ENCODE measurements at regions not wholly inside any gene's neighbourhood (a gene's known extent, or its start where the extent isn't known, plus 50 kb on each side); places are given as distances from the start of the nearest gene placed in this dataset.

- TF ChIP-seq CTCF (IDR thresholded peaks at IDR 0.05) (no peak), ZFX (IDR thresholded peaks at IDR 0.05; ENCODE audit: borderline replicate concordance) (no peak)
- H3K27ac ChIP-seq = no peak overlapping the region
These were observed 607.3 kb downstream of the NCAM2 start for GRCh38 chr21:21605521-21605920.

GRCh38 chr21:21606041-21606440, 607.8 kb downstream of the NCAM2 start:
- H3K27ac ChIP-seq = no peak overlapping the region
- TF ChIP-seq ZFX (IDR thresholded peaks at IDR 0.05; ENCODE audit: borderline replicate concordance) (no peak), CTCF (IDR thresholded peaks at IDR 0.05) (no peak)

- no peak for TF ChIP-seq CTCF (IDR thresholded peaks at IDR 0.05)
- TF ChIP-seq ZFX (IDR thresholded peaks at IDR 0.05; ENCODE audit: borderline replicate concordance) = no peak
- no peak overlapping the region for H3K27ac ChIP-seq
These were observed 614.3 kb downstream of the NCAM2 start for GRCh38 chr21:21612466-21612865.

GRCh38 chr21:21614966-21615365, 616.8 kb downstream of the NCAM2 start:
- TF ChIP-seq CTCF (IDR thresholded peaks at IDR 0.05) (no peak), ZFX (IDR thresholded peaks at IDR 0.05; ENCODE audit: borderline replicate concordance) (no peak)
- H3K27ac ChIP-seq = no peak overlapping the region

- no peak overlapping the region for H3K27ac ChIP-seq
- TF ChIP-seq CTCF (IDR thresholded peaks at IDR 0.05) (no peak), ZFX (IDR thresholded peaks at IDR 0.05; ENCODE audit: borderline replicate concordance) (no peak)
These were observed 624.4 kb downstream of the NCAM2 start for GRCh38 chr21:21622460-21623234.

GRCh38 chr21:21624674-21625073, 626.5 kb downstream of the NCAM2 start:
- TF ChIP-seq CTCF (IDR thresholded peaks at IDR 0.05) (no peak), ZFX (IDR thresholded peaks at IDR 0.05; ENCODE audit: borderline replicate concordance) (no peak)

GRCh38 chr21:21631961-21632360, 633.8 kb downstream of the NCAM2 start:
- no peak overlapping the region for H3K27ac ChIP-seq
- no peak for TF ChIP-seq CTCF (IDR thresholded peaks at IDR 0.05)
- TF ChIP-seq ZFX (IDR thresholded peaks at IDR 0.05; ENCODE audit: borderline replicate concordance) = no peak

More at GRCh38 chr21:21624674-21625073, 626.5 kb downstream of the NCAM2 start:
- H3K27ac ChIP-seq = no peak overlapping the region

Data from 22Rv1 (cell line).